NB4 (cell line): ENCODE measurements at regions not wholly inside any gene's neighbourhood (a gene's known extent, or its start where the extent isn't known, plus 50 kb on each side); places are given as distances from the start of the nearest gene placed in this dataset.

Experiments used
- MAX ChIP-seq: IDR thresholded peaks from 2 replicates; pipeline ENCODE4 v1.6.1; 2011; ENCODE audit warnings: low read depth, low read length
- POLR2A ChIP-seq: IDR thresholded peaks from 2 replicates; pipeline ENCODE4 v1.6.1; 2011; ENCODE audit warnings: mild to moderate bottlenecking; ENCODE audit not compliant: insufficient read length; ENCODE audit errors: extremely low read depth
- TF ChIP-seq, protein P1 (sequence below): IDR thresholded peaks from one replicate; pipeline ENCODE4 v1.5.1; 2012; ENCODE audit warnings: low read depth, low read length

GRCh38 chr3:168964736-168965135 is 698.8 kb downstream of the MECOM start:
- TF ChIP-seq, protein P1, sequence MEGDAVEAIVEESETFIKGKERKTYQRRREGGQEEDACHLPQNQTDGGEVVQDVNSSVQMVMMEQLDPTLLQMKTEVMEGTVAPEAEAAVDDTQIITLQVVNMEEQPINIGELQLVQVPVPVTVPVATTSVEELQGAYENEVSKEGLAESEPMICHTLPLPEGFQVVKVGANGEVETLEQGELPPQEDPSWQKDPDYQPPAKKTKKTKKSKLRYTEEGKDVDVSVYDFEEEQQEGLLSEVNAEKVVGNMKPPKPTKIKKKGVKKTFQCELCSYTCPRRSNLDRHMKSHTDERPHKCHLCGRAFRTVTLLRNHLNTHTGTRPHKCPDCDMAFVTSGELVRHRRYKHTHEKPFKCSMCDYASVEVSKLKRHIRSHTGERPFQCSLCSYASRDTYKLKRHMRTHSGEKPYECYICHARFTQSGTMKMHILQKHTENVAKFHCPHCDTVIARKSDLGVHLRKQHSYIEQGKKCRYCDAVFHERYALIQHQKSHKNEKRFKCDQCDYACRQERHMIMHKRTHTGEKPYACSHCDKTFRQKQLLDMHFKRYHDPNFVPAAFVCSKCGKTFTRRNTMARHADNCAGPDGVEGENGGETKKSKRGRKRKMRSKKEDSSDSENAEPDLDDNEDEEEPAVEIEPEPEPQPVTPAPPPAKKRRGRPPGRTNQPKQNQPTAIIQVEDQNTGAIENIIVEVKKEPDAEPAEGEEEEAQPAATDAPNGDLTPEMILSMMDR: no peak
- TF ChIP-seq POLR2A (no peak), MAX (no peak)
